BE2C (cell line): ENCODE measurements at regions not wholly inside any gene's neighbourhood (a gene's known extent, or its start where the extent isn't known, plus 50 kb on each side); places are given as distances from the start of the nearest gene placed in this dataset.

Experiments used
- DNase-seq: peaks from one replicate; pipeline ENCODE4 v3.0.0-alpha.2; 2020
- H3K27me3 ChIP-seq: fragments of 250-450 bp; sonication (Bioruptor Pico); 2 replicates; pipeline ENCODE4 v1.5.1; 2020; ENCODE audit warnings: mild to moderate bottlenecking
- H3K36me3 ChIP-seq: fragments of 250-450 bp; sonication (Bioruptor Pico); 2 replicates; pipeline ENCODE4 v1.5.1; 2020; ENCODE audit warnings: mild to moderate bottlenecking
- H3K4me1 ChIP-seq: fragments of 250-450 bp; sonication (Bioruptor Pico); 2 replicates; pipeline ENCODE4 v1.5.1; 2020
- H3K4me3 ChIP-seq: 2 replicates; pipeline ENCODE4 v1.5.1; 2011; ENCODE audit warnings: low read depth, low read length
- H3K9me3 ChIP-seq: fragments of 250-450 bp; sonication (Bioruptor Pico); 2 replicates; pipeline ENCODE4 v1.5.1; 2020
- TF ChIP-seq, protein P1 (sequence below): IDR thresholded peaks from 2 replicates; pipeline ENCODE4 v1.5.1; 2012; ENCODE audit warnings: mild to moderate bottlenecking, low read depth, low read length

DNA sequence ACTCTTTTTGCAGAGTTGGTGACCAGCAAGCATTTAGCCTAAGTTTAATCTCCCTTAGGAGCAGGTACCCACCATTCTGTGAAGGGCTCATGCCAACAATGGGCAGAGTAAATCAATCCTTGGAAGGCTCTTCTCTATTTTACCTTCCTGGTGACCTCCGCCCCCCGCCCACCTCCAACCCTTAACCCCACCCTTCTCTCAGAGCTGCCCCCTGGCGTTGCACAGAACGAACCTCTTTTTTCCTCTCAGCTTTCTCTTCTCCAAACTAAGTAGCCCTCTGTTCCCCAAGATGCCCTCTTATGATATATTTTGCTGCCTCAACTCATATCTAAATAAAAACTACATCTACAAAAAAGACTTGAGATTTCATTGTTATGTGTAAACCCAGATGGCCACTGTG lies 186.8 kb downstream of the SEC16B start:
- H3K27me3 ChIP-seq, result no peaks in the 10 kb centered on the region
- TF ChIP-seq, protein P1, sequence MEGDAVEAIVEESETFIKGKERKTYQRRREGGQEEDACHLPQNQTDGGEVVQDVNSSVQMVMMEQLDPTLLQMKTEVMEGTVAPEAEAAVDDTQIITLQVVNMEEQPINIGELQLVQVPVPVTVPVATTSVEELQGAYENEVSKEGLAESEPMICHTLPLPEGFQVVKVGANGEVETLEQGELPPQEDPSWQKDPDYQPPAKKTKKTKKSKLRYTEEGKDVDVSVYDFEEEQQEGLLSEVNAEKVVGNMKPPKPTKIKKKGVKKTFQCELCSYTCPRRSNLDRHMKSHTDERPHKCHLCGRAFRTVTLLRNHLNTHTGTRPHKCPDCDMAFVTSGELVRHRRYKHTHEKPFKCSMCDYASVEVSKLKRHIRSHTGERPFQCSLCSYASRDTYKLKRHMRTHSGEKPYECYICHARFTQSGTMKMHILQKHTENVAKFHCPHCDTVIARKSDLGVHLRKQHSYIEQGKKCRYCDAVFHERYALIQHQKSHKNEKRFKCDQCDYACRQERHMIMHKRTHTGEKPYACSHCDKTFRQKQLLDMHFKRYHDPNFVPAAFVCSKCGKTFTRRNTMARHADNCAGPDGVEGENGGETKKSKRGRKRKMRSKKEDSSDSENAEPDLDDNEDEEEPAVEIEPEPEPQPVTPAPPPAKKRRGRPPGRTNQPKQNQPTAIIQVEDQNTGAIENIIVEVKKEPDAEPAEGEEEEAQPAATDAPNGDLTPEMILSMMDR, result no peak
- no peaks in the 10 kb centered on the region for H3K9me3 ChIP-seq
- no peak for DNase-seq
- H3K4me1 ChIP-seq, result no peaks in the 10 kb centered on the region
- H3K36me3 ChIP-seq, result no peaks in the 10 kb centered on the region
- H3K4me3 ChIP-seq, result no peak overlapping the region

DNA sequence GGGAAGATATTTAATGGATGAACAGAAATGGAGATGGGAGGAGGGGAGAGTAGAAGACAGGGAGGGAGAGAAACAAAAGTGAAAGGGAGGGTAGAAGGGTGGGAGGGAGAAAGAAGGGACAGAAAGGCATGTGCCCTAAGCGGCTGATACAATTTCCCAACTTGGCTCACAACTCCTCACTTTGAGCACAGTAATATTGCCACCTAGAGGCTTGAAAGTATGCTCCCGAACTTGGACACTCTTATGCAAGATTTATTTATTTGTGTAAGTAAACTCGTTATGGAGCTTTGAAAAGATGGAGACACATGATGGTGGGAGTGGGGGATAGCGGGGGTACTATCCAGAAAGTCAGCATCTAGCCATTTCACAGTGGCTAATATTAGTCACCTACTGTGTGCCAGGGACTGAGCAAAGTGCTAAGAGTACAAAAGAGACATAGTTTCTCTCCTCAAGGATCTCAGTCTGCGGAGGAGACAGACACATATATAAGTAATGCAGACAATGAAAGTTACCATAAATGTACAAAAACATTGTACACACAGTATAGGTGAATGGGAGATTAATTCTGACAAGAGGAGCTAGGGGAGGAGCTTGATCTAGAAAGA lies 189.7 kb downstream of the SEC16B start:
- no peaks in the 10 kb centered on the region for H3K27me3 ChIP-seq
- H3K36me3 ChIP-seq, result no peaks in the 10 kb centered on the region
- no peak overlapping the region for H3K4me3 ChIP-seq
- no peaks in the 10 kb centered on the region for H3K4me1 ChIP-seq
- no peaks in the 10 kb centered on the region for H3K9me3 ChIP-seq
- TF ChIP-seq, protein P1, result 0 out of 2 replicates have a peak, but pooled peaks have one; percentile 4
- DNase-seq, result no peak

DNA sequence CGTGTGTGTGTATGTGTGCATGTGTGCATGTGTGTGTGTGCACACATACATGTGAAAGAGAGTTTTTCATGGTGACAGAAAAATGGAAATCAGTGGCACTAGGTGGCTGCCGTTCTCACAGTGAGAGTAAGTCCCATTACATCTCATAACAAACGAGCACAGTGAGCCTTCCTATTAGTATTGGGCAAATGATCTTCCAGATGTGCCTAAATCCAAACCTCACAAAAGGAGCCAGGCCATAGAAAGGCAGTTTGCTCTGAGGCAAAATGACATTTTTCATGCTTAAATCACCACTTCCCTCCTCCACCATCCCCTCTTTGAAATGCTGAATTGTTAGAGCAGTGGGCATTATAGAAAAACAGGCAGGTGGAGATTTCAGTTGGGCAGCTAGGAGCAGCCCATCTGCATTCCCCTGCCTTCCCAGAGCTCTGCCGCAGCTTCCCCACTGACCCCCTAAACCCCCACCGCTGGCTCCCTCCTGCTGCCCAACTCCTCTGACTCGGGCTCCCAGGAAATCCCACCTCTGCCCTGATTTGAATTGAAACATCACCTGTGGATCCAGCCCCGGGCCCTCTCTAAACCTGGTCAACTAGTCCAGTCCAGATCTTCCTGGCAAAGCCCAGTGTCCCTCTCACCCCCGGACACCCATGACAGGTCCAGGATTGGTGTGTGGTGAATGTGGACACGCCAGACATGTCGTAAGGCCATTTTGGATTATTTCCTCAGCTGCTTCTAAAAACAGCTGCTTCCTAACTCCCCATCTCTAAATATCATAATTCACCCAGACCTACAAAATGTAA lies 190.5 kb downstream of the SEC16B start:
- TF ChIP-seq, protein P1, result no peak
- Histone ChIP-seq H3K4me3 (no peak overlapping the region), H3K4me1 (no peaks in the 10 kb centered on the region), H3K36me3 (no peaks in the 10 kb centered on the region), H3K9me3 (no peaks in the 10 kb centered on the region), H3K27me3 (no peaks in the 10 kb centered on the region)
- DNase-seq, result no peak

DNA sequence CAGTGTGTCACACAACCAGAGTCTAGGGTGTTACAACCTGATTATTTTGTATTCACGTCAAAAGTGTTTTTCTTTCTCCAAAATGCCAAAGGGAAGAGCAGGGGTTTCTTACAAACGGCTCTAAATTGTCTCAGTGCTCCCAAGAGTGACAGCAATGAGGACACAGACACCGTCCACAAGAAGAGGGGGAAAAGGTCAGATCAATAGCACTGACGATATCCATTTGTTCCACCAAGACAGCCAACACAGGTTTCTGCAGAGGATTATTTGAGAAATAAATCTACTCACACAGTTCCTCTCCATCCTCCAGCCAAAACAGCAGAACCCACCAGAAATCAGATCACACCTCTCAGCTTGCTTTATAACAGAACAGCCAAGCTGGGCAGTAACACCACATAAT lies 193.9 kb downstream of the SEC16B start:
- H3K36me3 ChIP-seq, result no peaks in the 10 kb centered on the region
- H3K27me3 ChIP-seq, result no peaks in the 10 kb centered on the region
- H3K9me3 ChIP-seq, result no peaks in the 10 kb centered on the region
- no peak overlapping the region for H3K4me3 ChIP-seq
- DNase-seq, result no peak
- no peaks in the 10 kb centered on the region for H3K4me1 ChIP-seq
- TF ChIP-seq, protein P1, result no peak

DNA sequence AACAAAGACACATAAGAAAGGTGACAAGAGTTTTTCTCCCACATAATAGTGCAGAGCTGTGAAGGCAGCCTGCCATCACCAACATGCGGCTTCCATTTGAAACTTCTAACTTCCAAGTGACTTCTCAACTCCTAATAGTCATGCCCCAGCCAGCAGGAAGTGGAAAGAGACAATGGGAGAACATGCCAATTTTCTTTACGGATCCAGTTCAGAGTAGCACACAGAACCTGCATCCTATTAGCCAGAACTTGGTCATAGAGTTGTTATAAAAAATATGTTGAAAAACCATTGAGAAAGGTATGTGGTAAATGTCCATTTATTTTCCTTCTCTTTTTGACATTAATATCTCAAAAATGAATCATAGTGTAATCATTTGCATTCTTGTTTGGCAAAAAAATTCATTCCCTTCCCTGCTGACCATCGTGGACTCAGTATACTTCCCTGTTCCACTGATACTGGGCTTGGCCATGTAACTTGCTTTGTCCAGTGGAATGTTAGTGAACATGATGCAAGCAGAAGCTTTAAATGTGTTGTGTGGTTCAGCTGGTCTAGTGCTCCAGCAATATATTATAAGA lies 197.4 kb downstream of the SEC16B start:
- no peak for DNase-seq
- Histone ChIP-seq H3K27me3 (no peaks in the 10 kb centered on the region), H3K4me1 (no peaks in the 10 kb centered on the region), H3K4me3 (no peak overlapping the region), H3K36me3 (no peaks in the 10 kb centered on the region), H3K9me3 (no peaks in the 10 kb centered on the region; the same call in 1 of the 2 replicates)
- TF ChIP-seq, protein P1, result no peak

DNA sequence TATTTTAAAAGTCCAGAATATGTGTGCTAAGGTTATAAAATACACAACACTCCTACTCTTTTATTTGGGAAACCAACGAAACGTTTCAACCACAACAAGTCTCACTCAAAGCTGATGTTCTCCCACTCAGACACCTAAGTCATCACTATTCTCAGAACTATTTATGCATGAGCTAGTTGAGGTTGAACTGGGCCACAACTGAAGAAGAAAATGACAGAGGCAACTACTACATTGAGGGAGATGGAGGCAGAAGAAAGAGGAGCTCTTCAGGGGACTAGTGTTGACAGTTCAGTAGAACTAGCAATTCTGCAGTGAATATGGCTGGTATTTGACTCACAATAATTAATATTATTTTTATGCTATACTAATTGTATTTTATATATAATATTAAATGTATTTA lies 198.2 kb downstream of the SEC16B start:
- no peaks in the 10 kb centered on the region for H3K4me1 ChIP-seq
- H3K36me3 ChIP-seq, result no peaks in the 10 kb centered on the region
- no peaks in the 10 kb centered on the region; the same call in 1 of the 2 replicates for H3K9me3 ChIP-seq
- H3K27me3 ChIP-seq, result no peaks in the 10 kb centered on the region
- H3K4me3 ChIP-seq, result no peak overlapping the region
- DNase-seq, result no peak
- TF ChIP-seq, protein P1, result no peak
